Adipose tissue (tissue), 3 donors: ENCODE measurements at regions not wholly inside any gene's neighbourhood (a gene's known extent, or its start where the extent isn't known, plus 50 kb on each side); places are given as distances from the start of the nearest gene placed in this dataset.

Experiments
- H3K27ac ChIP-seq: one replicate; pipeline ENCODE4 v1.5.1; 2013; ENCODE audit warnings: low read depth, low read length
- WGBS, 3 donors: extraction: QIAGEN DNeasy Blood & Tissue Kit; methylation state at CpG; one replicate each; pipeline ENCODE4 v1.1.7; 2013; 5-methylcytosine and 5-hydroxymethylcytosine counted together
- donor health status: healthy with polysubstance abuse.
- donor health status: Bipolar disorder and iron deficiency.
- donor health status: healthy.

GRCh38 chr1:29914936-29915335, 678.6 kb downstream of the PTPRU start:
- no peak overlapping the region for H3K27ac ChIP-seq
- 0 to 28% (median 9%) methylated on average over 1 of the region's 1 CpG for WGBS, 3 donors

- no peak overlapping the region for H3K27ac ChIP-seq
- 33 to 50% (median 48%) methylated on average over 1 of the region's 1 CpG for WGBS, 3 donors
Measured at GRCh38 chr1:29912425-29912824, 676.1 kb downstream of the PTPRU start.

GRCh38 chr1:29909962-29910361, 673.6 kb downstream of the PTPRU start:
- 44 to 53% (median 51%) methylated on average over 7 of the region's 7 CpGs for WGBS, 3 donors
- no peak overlapping the region for H3K27ac ChIP-seq

GRCh38 chr1:29907596-29907995, 671.3 kb downstream of the PTPRU start:
- no peak overlapping the region for H3K27ac ChIP-seq
- 68 to 73% (median 68%) methylated on average over 7 of the region's 7 CpGs for WGBS, 3 donors

- 76 to 82% (median 82%) methylated on average over 6 of the region's 6 CpGs for WGBS, 3 donors
- H3K27ac ChIP-seq: no peak overlapping the region
Measured at GRCh38 chr1:29906927-29907326, 670.6 kb downstream of the PTPRU start.

GRCh38 chr1:29903548-29904166, 667.3 kb downstream of the PTPRU start:
- 63 to 79% (median 75%) methylated on average over 5 of the region's 5 CpGs for WGBS, 3 donors

GRCh38 chr1:29901624-29902325, 665.5 kb downstream of the PTPRU start:
- WGBS, 3 donors: 18 to 23% (median 22%) methylated on average over 12 of the region's 12 CpGs

More at GRCh38 chr1:29903548-29904166, 667.3 kb downstream of the PTPRU start:
- H3K27ac ChIP-seq: no peak overlapping the region

GRCh38 chr1:29900712-29901111, 664.4 kb downstream of the PTPRU start:
- H3K27ac ChIP-seq: no peak overlapping the region
- 57 to 82% (median 73%) methylated on average over 3 of the region's 3 CpGs for WGBS, 3 donors

More at GRCh38 chr1:29901624-29902325, 665.5 kb downstream of the PTPRU start:
- H3K27ac ChIP-seq: no peak overlapping the region

GRCh38 chr1:29900104-29900679, 663.9 kb downstream of the PTPRU start:
- H3K27ac ChIP-seq: no peak overlapping the region

GRCh38 chr1:29896791-29897714, 660.7 kb downstream of the PTPRU start:
- WGBS, 3 donors: 35 to 47% (median 43%) methylated on average over 12 of the region's 12 CpGs
- H3K27ac ChIP-seq: no peak overlapping the region

More at GRCh38 chr1:29900104-29900679, 663.9 kb downstream of the PTPRU start:
- 58 to 75% (median 75%) methylated on average over 20 of the region's 20 CpGs for WGBS, 3 donors

- WGBS, 3 donors: 81 to 89% (median 88%) methylated on average over 3 of the region's 3 CpGs
- H3K27ac ChIP-seq: no peak overlapping the region
Measured at GRCh38 chr1:29896300-29896699, 660.0 kb downstream of the PTPRU start.

- H3K27ac ChIP-seq: no peak overlapping the region
- WGBS, 3 donors: 72 to 80% (median 75%) methylated on average over 4 of the region's 4 CpGs
Measured at GRCh38 chr1:29895201-29895600, 658.9 kb downstream of the PTPRU start.

GRCh38 chr1:29894311-29894710, 658.0 kb downstream of the PTPRU start:
- no peak overlapping the region for H3K27ac ChIP-seq
- WGBS, 3 donors: 71 to 74% (median 71%) methylated on average over 5 of the region's 5 CpGs

- WGBS, 3 donors: 71 to 93% (median 87%) methylated on average over 5 of the region's 5 CpGs
- no peak overlapping the region for H3K27ac ChIP-seq
Measured at GRCh38 chr1:29893806-29894205, 657.5 kb downstream of the PTPRU start.

GRCh38 chr1:29893046-29893723, 656.9 kb downstream of the PTPRU start:
- 59 to 78% (median 71%) methylated on average over 7 of the region's 7 CpGs for WGBS, 3 donors
- H3K27ac ChIP-seq: no peak overlapping the region

GRCh38 chr1:29892247-29892646, 655.9 kb downstream of the PTPRU start:
- no peak overlapping the region for H3K27ac ChIP-seq
- 63 to 77% (median 72%) methylated on average over 1 of the region's 1 CpG for WGBS, 3 donors

- 58 to 77% (median 75%) methylated on average over 7 of the region's 7 CpGs for WGBS, 3 donors
- H3K27ac ChIP-seq: no peak overlapping the region
Measured at GRCh38 chr1:29890201-29890959, 654.1 kb downstream of the PTPRU start.
